Activated B cell treated with CpG ODN at 0.5 μM for 24 hours (primary cell): ENCODE measurements at regions not wholly inside any gene's neighbourhood (a gene's known extent, or its start where the extent isn't known, plus 50 kb on each side); places are given as distances from the start of the nearest gene placed in this dataset.
"Not testable (repeated sequence)": the region's sequence is repeated elsewhere in the genome, so short reads cannot be mapped to it uniquely, and the experiment has no call there.

Source experiments
- ATAC-seq: fragments of 200-7000 bp; cut with Tn5 transposase; one replicate; pipeline ENCODE4 v1.10.0; 2021; ENCODE audit warnings: low read depth, mild to moderate bottlenecking, moderate library complexity
- CTCF ChIA-PET: fragments of 350-600 bp; sonication (Branson Sonifier 250); formaldehyde crosslinking; loops from one replicate; lab custom pipeline; 2021; ENCODE audit warnings: antibody characterized with exemption; lab: Charles Lee
- POLR2A ChIA-PET: fragments of 350-600 bp; sonication (Branson Sonifier 250); formaldehyde crosslinking; loops from one replicate; lab custom pipeline; 2021; ENCODE audit warnings: antibody characterized with exemption; lab: Charles Lee
- DNase-seq: peaks from one replicate; pipeline ENCODE4 v3.0.0; 2022
- H3K27ac Mint-ChIP-seq: one replicate; pipeline ENCODE4 v1.8.0; 2020; ENCODE audit warnings: mixed read lengths
- H3K27me3 Mint-ChIP-seq: one replicate; pipeline ENCODE4 v1.8.0; 2021; ENCODE audit warnings: mixed read lengths
- H3K36me3 Mint-ChIP-seq: one replicate; pipeline ENCODE4 v1.8.0; 2021; ENCODE audit warnings: low read depth, mixed read lengths
- H3K4me1 Mint-ChIP-seq: one replicate; pipeline ENCODE4 v1.8.0; 2021; ENCODE audit warnings: mixed read lengths
- H3K4me3 Mint-ChIP-seq: one replicate; pipeline ENCODE4 v1.8.0; 2020; ENCODE audit warnings: mild to moderate bottlenecking, mixed read lengths
- H3K9me3 Mint-ChIP-seq: one replicate; pipeline ENCODE4 v1.8.0; 2020; ENCODE audit warnings: mixed read lengths
- CTCF ChIP-seq: fragments of 200-600 bp; IDR thresholded peaks from one replicate; pipeline ENCODE4 v1.8.0; 2022; ENCODE audit warnings: antibody characterized with exemption, mild to moderate bottlenecking
- intact Hi-C: fragments of 100-400 bp; cut with micrococcal nuclease; formaldehyde crosslinking; loops from one replicate; pipeline ENCODE4 v1.15.1; 2024

GRCh38 chr11:98300719-98301118 is 720.0 kb upstream of the CNTN5 start:
- H3K36me3 Mint-ChIP-seq = no peaks in the 10 kb centered on the region
- no peak overlapping the region for H3K4me3 Mint-ChIP-seq
- no peaks in the 10 kb centered on the region for H3K9me3 Mint-ChIP-seq
- no peak overlapping the region for H3K27ac Mint-ChIP-seq
- DNase-seq (no peak), ATAC-seq (no peak)
- CTCF ChIA-PET = no interaction called here
- intact Hi-C loops = no loop called here
- POLR2A ChIA-PET = no interaction called here
- H3K27me3 Mint-ChIP-seq = no peaks in the 10 kb centered on the region
- no peak for TF ChIP-seq CTCF
- no peaks in the 10 kb centered on the region for H3K4me1 Mint-ChIP-seq

GRCh38 chr11:98307827-98308491 is 712.8 kb upstream of the CNTN5 start:
- no peak for DNase-seq
- no peaks in the 10 kb centered on the region for H3K27me3 Mint-ChIP-seq
- POLR2A ChIA-PET = no interaction called here
- TF ChIP-seq CTCF = no peak
- no peak overlapping the region for H3K4me3 Mint-ChIP-seq
- no peaks in the 10 kb centered on the region for H3K36me3 Mint-ChIP-seq
- ATAC-seq = no peak
- H3K27ac Mint-ChIP-seq = no peak overlapping the region
- intact Hi-C loops = no loop called here
- H3K4me1 Mint-ChIP-seq = no peaks in the 10 kb centered on the region
- CTCF ChIA-PET = no interaction called here
- H3K9me3 Mint-ChIP-seq = peaks cover 2% of the 10 kb centered on the region

- H3K4me3 Mint-ChIP-seq, intact Hi-C loops, CTCF ChIA-PET, DNase-seq, H3K4me1 Mint-ChIP-seq, H3K36me3 Mint-ChIP-seq, H3K27me3 Mint-ChIP-seq, POLR2A ChIA-PET, ATAC-seq, H3K27ac Mint-ChIP-seq, H3K9me3 Mint-ChIP-seq: not testable (repeated sequence)
Observed at GRCh38 chr11:98330306-98330705, 690.4 kb upstream of the CNTN5 start.

GRCh38 chr11:98358551-98358950 is 662.2 kb upstream of the CNTN5 start:
- Mint-ChIP-seq H3K4me1 (no peaks in the 10 kb centered on the region), H3K27me3 (no peaks in the 10 kb centered on the region), H3K36me3 (no peaks in the 10 kb centered on the region), H3K4me3 (no peak overlapping the region), H3K27ac (no peak overlapping the region), H3K9me3 (peaks cover 2% of the 10 kb centered on the region)
- CTCF ChIA-PET = no interaction called here
- DNase-seq = no peak
- ATAC-seq = no peak
- TF ChIP-seq CTCF = no peak
- intact Hi-C loops = no loop called here
- POLR2A ChIA-PET = no interaction called here

- ChIA-PET CTCF (no interaction called here), POLR2A (no interaction called here)
- Mint-ChIP-seq H3K9me3 (no peaks in the 10 kb centered on the region), H3K4me3 (no peak overlapping the region), H3K27ac (no peak overlapping the region), H3K4me1 (no peaks in the 10 kb centered on the region), H3K36me3 (no peaks in the 10 kb centered on the region), H3K27me3 (no peaks in the 10 kb centered on the region)
- TF ChIP-seq CTCF = no peak
- no peak for DNase-seq
- intact Hi-C loops = no loop called here
- ATAC-seq = no peak
Observed at GRCh38 chr11:98365190-98365589, 655.6 kb upstream of the CNTN5 start.

GRCh38 chr11:98365941-98366340 is 654.8 kb upstream of the CNTN5 start:
- no peak for TF ChIP-seq CTCF
- Mint-ChIP-seq H3K4me1 (no peaks in the 10 kb centered on the region), H3K4me3 (no peak overlapping the region), H3K27me3 (no peaks in the 10 kb centered on the region), H3K9me3 (no peaks in the 10 kb centered on the region), H3K36me3 (no peaks in the 10 kb centered on the region), H3K27ac (no peak overlapping the region)
- intact Hi-C loops = no loop called here
- POLR2A ChIA-PET = no interaction called here
- ATAC-seq = no peak
- DNase-seq = no peak
- CTCF ChIA-PET = no interaction called here
